HCT116 (cell line): ENCODE measurements at regions not wholly inside any gene's neighbourhood (a gene's known extent, or its start where the extent isn't known, plus 50 kb on each side); places are given as distances from the start of the nearest gene placed in this dataset.
"Not testable (repeated sequence)": the region's sequence is repeated elsewhere in the genome, so short reads cannot be mapped to it uniquely, and the experiment has no call there.

ENCODE experiments used
- EZH2 ChIP-seq: fragments of 200-600 bp; sonication (generic); IDR thresholded peaks from 2 replicates; pipeline ENCODE4 v1.6.1; 2017; ENCODE audit warnings: antibody characterized with exemption, mixed run types
- POLR2A ChIP-seq: IDR thresholded peaks from 2 replicates; pipeline ENCODE4 v1.7.0; 2011; ENCODE audit warnings: borderline replicate concordance; ENCODE audit not compliant: insufficient read depth, insufficient read length; ENCODE audit errors: extremely low read depth
- POLR2AphosphoS5 ChIP-seq: IDR thresholded peaks from 2 replicates; pipeline ENCODE4 v1.6.1; 2011; ENCODE audit warnings: mild to moderate bottlenecking, low read depth, low read length, moderate library complexity
- RAD21 ChIP-seq: IDR thresholded peaks from 2 replicates; pipeline ENCODE4 v1.6.1; 2012; ENCODE audit warnings: low read depth, mild to moderate bottlenecking
- YY1 ChIP-seq: IDR thresholded peaks from 2 replicates; pipeline ENCODE4 v1.6.1; 2011; ENCODE audit warnings: low read length, low read depth, moderate library complexity, mild to moderate bottlenecking; ENCODE audit not compliant: insufficient replicate concordance; ENCODE audit errors: extremely low read depth
- ZNF274 ChIP-seq: fragments of 200-500 bp; sonication (Bioruptor generic); IDR thresholded peaks from 2 replicates; pipeline ENCODE4 v1.6.1; 2014; ENCODE audit warnings: mild to moderate bottlenecking, low read depth, low read length, inconsistent platforms
- TF ChIP-seq, protein P1 (sequence below), 3 experiments: fragments of 200-600 bp in 1 of 3; sonication (generic) in 1 of 3; IDR thresholded peaks in 2 of 3; conservative IDR thresholded peaks in 1 of 3; 2 replicates each; pipeline ENCODE4 v1.5.1; 2012 to 2017; ENCODE audit warnings: low read depth in 2 of 3, low read length in 2 of 3, antibody characterized with exemption in 1 of 3, borderline replicate concordance in 1 of 3, control low read depth in 1 of 3, mild to moderate bottlenecking in 1 of 3, mixed read lengths in 1 of 3, mixed run types in 1 of 3, moderate library complexity in 1 of 3; ENCODE audit not compliant: insufficient read depth in 1 of 3
- TF ChIP-seq, protein P2 (sequence below): IDR thresholded peaks from 2 replicates; pipeline ENCODE4 v1.6.1; 2012

DNA sequence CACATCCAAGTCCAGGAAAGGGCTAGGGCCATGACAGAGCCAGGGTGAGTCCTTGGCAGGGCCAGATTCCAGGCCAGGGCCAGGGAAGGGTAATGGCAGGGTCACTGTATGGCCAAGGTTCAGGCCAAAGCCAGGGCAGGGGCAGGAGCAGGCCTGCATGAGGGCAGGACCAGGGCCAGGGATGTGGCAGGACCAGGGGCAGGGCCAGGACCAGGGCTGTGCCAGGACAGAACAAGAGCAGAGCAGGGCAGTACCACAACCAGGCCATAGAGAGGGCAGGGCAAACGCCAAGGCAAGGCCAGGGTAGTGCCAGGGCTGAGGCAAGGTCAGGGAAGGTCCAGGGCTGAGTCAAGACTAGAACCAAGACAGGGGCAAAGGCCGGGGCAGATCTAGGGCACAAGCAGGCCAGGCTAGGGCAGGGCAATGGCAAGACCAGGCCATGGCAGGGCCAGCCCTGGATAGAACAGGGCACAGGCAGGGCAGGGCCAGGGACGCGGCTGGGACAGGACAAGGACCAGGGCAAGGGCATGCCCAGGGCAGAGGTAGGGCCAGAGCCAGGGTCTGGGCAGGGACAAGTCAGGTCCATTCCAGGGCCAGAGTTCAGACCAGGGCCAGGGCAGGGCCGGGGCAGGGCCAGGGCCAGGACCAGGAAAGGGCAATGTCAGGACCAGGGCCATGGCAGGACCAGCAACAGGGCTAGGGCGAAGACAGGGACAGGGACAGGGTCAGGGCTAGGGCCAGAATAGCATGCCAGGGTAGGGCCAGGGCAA is 154.8 kb downstream of the LIPI start:
- TF ChIP-seq POLR2AphosphoS5, EZH2, POLR2A, RAD21, ZNF274, YY1: not testable (repeated sequence)
- TF ChIP-seq, protein P1, sequence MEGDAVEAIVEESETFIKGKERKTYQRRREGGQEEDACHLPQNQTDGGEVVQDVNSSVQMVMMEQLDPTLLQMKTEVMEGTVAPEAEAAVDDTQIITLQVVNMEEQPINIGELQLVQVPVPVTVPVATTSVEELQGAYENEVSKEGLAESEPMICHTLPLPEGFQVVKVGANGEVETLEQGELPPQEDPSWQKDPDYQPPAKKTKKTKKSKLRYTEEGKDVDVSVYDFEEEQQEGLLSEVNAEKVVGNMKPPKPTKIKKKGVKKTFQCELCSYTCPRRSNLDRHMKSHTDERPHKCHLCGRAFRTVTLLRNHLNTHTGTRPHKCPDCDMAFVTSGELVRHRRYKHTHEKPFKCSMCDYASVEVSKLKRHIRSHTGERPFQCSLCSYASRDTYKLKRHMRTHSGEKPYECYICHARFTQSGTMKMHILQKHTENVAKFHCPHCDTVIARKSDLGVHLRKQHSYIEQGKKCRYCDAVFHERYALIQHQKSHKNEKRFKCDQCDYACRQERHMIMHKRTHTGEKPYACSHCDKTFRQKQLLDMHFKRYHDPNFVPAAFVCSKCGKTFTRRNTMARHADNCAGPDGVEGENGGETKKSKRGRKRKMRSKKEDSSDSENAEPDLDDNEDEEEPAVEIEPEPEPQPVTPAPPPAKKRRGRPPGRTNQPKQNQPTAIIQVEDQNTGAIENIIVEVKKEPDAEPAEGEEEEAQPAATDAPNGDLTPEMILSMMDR (IDR thresholded peaks at IDR 0.05 in 2 of 3, conservative IDR thresholded peaks at IDR 0.05 in 1 of 3; ENCODE audit: borderline replicate concordance in 1 of 3, insufficient read depth in 1 of 3, low read depth in 2 of 3, low read length in 2 of 3) = not testable (repeated sequence)
- TF ChIP-seq, protein P2, sequence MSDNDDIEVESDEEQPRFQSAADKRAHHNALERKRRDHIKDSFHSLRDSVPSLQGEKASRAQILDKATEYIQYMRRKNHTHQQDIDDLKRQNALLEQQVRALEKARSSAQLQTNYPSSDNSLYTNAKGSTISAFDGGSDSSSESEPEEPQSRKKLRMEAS = not testable (repeated sequence)
